NCI-H82 treated with DMSO at 0.1 percent for 48 hours (cell line): ENCODE measurements at regions not wholly inside any gene's neighbourhood (a gene's known extent, or its start where the extent isn't known, plus 50 kb on each side); places are given as distances from the start of the nearest gene placed in this dataset.

Experiments used
- DNase-seq: peaks from one replicate; lab custom pipeline; 2025; ENCODE audit not compliant: unreplicated experiment; lab: John Stamatoyannopoulos, UW

DNA sequence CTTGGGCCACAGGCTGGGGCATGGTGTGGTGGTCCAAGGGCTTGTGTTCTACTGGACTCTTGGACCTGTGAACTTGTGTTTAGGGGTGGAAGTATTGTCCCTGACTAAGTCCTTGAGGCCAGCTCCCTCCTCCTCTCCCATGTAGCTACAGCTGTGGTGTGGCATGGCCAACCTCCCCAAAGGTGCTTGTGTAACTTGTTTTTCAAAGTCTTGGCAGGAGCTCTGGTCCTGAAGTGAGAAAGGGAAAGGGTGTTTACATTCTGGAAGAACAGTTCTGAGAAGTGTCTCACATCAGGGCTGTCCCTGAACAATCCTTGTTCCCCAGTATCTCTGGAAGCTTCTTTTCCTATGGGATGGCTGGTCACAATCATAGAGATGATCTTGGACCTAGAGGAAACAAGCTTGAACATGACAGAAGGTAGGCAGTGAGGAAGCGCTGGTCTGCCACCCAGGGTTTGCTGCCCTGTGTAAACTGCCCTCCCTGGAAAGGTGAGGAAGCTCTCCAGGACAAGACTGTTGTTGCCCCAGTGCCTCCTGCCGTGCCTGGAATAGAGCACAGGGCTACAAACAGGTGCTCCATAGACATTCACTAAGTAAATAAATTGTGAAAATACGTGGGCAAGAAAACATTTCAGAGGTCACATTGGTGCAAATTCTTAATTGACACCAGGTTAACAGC, 64.6 kb upstream of the KLF9 start:
- DNase-seq = no peak

DNA sequence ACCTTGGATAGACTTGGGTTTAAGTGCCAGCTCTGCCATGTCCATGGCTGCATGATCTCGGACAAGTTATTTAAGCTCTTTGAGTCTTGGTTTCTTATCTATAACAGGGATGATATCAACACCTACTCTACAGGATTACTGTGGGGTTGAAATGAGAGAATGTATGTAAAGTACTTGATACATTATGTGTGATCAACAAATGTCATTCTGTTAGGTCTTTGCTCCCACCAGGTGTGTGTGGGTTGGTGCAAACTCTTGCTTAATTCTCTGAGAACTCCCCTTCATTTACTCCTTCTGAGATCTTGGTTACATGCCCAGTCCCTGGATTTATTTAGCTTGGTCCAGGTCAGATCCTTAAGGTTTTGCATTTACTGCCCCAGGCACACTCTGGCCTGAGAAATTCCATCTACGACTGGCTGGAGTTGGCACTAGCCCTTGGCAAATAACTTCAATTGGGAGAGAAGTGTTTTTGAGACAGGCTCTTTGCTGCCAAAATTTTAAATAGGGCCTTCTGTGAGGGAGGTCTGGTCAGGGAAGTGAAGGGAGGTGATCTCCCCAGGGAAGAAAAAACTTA, 63.5 kb upstream of the KLF9 start:
- no peak for DNase-seq

DNA sequence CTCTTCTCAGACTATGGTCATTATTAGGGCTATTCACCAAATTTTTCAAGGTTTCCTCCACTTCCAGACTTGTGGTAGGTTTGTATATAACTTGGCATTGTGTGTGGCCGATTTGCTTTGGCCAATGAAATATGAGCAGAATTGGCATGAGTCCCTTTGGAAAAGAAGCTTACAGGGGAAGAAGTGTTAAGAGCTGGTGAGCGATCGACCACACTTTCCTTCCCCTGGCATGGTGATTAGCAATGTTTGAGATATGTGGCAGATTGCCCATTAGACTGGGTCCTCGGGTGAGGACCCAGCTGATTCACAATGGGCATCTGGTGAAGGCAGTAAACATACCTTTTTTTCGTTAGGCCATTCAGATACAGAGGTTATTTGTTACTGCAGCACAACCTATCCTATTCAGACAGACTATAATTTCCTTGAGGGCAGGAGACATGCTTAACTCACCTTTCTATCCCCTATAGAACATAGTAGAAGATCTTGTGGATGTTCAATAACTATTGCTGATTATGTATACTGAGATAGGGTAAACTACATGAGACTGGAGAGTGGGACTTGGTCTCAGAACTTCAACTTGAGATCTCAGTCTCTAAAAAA, 62.8 kb upstream of the KLF9 start:
- no peak for DNase-seq

DNA sequence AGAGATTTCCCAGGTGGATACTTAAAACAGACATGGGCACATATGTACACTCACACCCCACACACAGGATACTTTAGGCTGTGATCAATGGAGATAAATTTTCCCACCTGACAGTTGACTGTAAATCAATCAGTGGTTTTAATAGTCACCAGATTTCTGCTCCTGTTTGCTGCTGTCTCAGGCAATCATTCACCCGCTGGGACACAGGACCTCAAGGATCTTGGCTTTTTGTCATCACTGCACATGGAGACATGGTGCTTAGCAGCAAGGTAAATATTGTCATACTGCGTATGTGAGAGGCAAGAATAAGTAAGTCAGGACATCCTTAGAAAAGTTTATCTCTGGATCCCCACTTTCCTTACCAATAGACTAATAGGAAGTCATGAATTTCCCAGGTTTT, 60.8 kb upstream of the KLF9 start:
- DNase-seq = peak; percentile 52

DNA sequence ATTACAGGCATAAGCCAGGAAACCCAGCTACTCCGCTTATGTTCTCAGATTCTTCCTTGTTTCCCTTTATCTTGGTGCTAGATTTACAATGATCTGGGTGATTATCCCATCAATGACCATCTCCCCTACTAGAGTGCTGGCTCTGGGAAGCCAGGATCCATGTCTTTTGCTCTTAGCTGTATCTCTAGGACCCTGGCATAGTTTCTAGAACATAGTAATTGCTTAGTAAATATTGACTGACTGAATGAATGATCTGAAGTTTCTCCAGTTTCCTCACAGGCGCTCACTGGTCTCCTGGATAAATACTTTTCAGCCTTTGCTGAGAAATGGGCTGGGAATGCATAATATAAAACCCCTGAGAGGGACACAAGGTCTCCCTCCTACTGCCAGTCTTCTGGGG, 60.0 kb upstream of the KLF9 start:
- DNase-seq = peak; percentile 43

DNA sequence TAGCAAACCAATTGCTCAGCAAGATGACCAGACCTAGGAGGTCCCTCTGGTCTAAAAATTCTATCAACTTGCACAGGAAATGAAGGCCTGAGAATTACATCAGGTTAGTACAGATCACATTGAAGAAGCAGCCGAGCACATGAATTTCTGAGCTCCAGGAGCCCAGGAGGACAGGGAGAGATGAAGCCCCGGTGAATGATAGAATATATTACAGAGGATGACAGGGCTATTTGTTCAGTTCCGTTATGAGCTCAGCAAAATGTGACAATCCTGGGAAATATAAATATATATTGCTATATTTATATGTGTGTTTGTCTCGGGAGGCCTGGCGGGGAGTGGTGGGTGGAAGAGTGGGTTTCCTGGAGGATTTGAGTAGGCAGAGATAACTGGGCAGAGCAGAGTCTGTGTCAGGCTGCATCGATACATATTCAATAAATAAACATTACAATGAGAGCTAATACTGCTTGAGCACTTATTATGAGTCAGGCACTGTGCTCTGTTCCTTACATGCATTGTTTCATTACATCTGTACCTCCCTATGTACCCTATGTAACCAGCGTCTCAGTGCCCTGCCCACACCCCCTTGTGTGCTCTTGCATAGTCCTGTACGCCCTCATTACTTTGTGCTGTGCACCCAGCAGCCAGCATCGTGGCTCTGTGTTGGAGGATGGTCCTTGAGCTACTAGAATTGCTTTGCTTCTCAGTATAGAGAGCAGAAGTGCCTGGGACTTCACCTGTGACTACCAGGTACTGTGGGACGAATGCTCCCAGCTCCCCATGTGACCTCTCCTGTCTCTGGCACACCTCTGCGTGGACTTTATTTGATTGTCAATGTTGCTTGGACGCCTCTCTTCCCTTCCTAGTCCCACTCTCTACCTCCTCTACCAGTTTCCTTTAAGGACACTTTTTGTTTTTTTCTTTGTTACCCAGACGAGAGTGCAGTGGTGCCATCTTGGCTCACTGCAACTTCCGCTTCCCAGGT, 58.1 kb upstream of the KLF9 start:
- no peak for DNase-seq

DNA sequence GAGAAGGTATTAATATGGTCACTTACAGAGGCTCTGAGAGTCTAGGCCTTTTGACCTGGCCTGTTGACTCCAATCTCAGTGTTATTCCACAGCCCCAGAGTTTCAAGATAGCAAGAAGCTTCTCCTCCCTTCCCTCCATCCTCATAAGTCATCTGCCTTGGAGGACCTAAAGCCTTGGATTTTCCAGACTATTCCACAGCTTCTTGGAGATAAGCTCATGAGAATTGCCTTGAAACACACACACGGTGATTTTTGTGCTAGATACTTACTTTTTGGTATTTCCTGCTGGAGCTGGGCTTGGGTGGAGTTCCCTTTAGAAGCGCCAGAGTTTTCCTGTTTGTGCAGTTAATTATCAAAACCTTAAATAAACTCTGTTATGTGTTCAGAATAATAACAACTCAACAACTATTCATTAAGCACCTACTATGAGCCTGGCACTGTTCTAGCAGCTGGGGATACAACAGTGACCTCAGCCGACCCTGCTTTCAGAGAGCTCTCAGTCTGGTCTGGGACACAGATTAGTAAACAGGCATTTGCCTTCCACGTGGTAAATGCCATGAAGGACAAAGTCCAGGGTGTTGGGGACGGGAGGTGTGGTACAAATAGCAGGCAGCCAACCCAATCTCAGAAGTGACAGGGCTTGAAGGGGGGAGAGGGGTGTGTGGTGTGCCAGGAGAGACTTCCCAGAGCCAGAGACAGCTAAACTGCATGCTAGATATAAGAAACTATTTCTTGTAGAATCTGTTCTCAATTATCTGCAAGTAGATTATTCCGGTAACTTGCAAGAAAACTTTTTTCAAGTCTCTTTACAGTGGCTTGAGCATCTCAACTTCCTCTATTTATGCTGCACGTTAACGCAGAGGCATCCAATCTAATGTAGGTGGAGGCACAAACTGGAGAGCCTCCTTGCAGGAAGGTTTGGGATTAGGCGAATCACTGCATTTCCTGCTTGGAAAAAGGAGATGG, 55.9 kb upstream of the KLF9 start:
- DNase-seq = no peak

DNA sequence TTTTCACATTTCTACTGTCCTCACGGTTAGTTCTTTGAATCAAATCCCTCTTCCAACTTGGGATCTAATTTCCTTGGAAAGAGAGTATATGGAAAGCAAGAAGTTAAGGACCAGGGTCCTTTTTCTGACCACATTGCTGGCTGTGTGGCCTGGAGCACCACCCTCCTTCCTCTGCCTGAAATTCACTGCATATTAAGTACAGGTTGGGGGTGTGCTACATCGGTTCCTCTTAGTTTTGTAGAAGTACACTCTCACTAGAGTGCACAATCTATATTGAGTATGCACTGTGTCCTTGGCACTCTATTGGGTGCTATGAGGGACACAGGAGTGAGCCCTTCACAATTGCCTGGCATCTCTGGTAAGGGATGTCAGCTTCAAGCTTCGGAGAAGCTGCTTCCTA, 53.8 kb upstream of the KLF9 start:
- DNase-seq = no peak

DNA sequence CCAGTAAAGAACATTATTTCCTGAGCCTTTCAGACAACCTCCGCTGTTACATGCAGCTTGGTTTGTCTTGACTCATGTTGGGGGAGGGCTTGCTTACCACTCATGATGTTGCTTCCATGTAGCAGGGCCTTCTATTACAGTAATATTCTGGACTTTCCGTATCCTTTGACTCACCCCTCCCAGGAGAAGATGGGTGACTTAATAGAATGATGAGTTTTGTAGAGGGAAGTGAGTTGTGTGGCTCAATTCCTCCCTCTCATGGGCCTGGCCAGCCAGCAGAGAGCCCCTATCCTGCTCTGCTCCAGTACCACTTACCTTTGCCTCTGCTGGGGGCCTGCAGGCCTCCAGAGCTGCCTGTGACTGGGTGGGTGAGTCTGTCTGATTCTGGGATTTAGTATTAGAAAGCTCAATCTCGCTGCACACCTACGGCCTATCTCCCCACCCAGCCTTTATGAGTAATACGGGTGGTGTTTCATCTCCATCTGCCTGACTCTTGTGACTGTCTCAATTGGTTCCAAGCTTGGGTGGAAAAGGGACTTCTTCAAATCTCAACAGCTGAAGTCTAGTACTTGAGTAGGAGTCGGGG, 52.6 kb upstream of the KLF9 start:
- DNase-seq = no peak

DNA sequence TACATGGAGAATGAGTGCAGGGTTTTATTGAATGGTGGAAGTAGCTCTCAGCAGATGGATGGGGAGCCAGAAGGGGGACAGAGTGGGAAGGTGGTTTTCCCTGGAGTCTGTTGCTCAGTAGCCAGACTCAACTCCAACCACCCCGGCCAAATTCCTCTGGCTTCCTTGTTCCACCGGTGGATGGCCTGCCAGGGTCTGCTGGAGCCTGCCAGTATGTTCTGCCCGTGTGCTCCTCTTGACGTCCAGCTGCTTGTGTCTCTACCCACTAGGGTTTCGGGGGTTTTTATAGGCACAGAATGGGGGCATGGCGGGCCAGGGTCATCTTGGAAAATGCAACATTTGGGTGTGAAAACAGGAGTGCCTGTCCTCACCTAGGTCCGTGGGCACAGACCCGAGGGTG, 51.4 kb upstream of the KLF9 start:
- DNase-seq = no peak

DNA sequence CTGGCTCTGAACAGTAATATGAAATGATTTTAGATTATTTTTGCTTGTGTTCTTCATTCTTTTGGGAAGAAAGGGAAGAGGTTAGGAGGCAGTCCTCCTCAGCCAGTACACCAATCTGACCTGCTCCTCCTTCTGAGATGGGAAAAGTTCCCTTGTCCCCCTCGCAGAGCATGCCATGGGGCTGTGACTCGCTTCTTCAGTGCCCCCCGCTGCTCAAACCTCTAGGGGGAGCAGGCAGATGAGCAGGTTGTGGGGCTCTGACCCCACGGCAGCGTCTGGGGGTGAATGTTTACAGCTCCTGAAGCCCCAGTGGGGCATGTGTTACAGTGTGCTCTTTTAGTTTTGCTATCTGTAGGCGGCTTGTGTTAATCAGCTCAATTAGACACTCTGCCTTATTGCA, 50.9 kb upstream of the KLF9 start:
- DNase-seq = no peak
